Esophagus muscularis mucosa (tissue), 4 donors: ENCODE measurements at regions not wholly inside any gene's neighbourhood (a gene's known extent, or its start where the extent isn't known, plus 50 kb on each side); places are given as distances from the start of the nearest gene placed in this dataset.

Experiments
- CTCF ChIP-seq, 3 experiments: fragments of 200-600 bp in 2 of 3; fragments of 450-650 bp in 1 of 3; sonication (generic) in 2 of 3; IDR thresholded peaks; one replicate each; pipeline ENCODE4 v1.5.1; 2017 to 2019; ENCODE audit warnings: antibody characterized with exemption in 3 of 3, mild to moderate bottlenecking in 2 of 3, moderate library complexity in 1 of 3
- EP300 ChIP-seq: sonication (generic); formaldehyde crosslinking; IDR thresholded peaks from one replicate; pipeline ENCODE4 v1.6.1; 2017; ENCODE audit warnings: antibody characterized with exemption
- POLR2A ChIP-seq: fragments of 450-650 bp; IDR thresholded peaks from one replicate; pipeline ENCODE4 v1.6.1; 2017; ENCODE audit warnings: antibody characterized with exemption, moderate library complexity, mild to moderate bottlenecking, low read depth

DNA sequence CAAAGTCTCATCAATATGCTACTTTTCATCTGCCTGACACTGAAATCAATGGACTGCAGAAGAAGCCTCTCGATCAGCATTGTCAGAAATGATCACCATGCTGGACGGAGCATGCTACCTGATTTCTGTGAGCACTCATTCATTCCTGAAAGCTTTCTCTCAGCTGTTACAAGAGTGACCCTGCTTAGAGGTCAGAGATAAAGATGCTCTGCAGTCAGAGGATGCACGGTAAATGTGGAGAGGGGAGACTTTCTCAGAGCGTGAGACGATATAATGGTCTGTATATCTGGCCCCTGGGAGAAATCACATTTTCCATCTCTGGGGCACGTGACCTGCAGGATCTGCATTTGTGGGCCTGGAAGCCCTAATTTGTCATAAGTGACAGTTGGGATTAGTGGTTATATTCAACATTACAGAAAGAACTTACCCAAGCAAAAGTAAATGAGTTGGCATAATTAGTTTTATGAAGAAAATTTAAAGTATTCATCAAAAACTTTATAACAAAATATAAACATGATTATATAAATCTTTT is 125.6 kb upstream of the TTC29 start:
- TF ChIP-seq CTCF (IDR thresholded peaks at IDR 0.05): no peak
- no peak for TF ChIP-seq POLR2A
- no peak for TF ChIP-seq EP300
